K562 (cell line): ENCODE measurements at regions not wholly inside any gene's neighbourhood (a gene's known extent, or its start where the extent isn't known, plus 50 kb on each side); places are given as distances from the start of the nearest gene placed in this dataset.

Source experiments
- ATAC-seq: fragments of 200-7000 bp; cut with Tn5 transposase; 3 replicates; pipeline ENCODE4 v1.9.1; 2020; ENCODE audit warnings: moderate library complexity
- BruUV-seq: library from RNA; stranded (reverse); fragments of 400-500 nt; replicated peaks from 2 replicates; lab custom pipeline; 2021; lab: Mats Ljungman, UMichigan
- CTCF ChIA-PET: fragments of 300-600 bp; formaldehyde crosslinking; extraction: SDS; loops from one replicate; lab custom pipeline; 2021; ENCODE audit warnings: low intra/inter-chr PET ratio; lab: Yijun Ruan, JAX
- POLR2A ChIA-PET: fragments of 300-600, 350-650 bp; sonication (Branson Sonifier 250); formaldehyde crosslinking; extraction: SDS; loops from one replicate; lab custom pipeline; 2021; ENCODE audit warnings: antibody characterized with exemption, inconsistent platforms; lab: Yijun Ruan, JAX
- DNase-seq, 4 experiments: peaks; one replicate each; pipeline versions ENCODE4 v3.0.0 to v3.0.0-alpha.2; 2011 to 2018; ENCODE audit warnings: low spot score in 3 of 4, mixed read lengths in 3 of 4; ENCODE audit errors: extremely low read depth in 1 of 4
- FAIRE-seq: peaks from 2 replicates; lab custom pipeline; 2011; peaks lifted over from hg19 to GRCh38; lab: Jason Lieb, UNC
- H2AFZ ChIP-seq: 2 replicates; pipeline ENCODE4 v1.6.0; 2011; ENCODE audit warnings: low read depth, low read length, control low read depth, inconsistent platforms
- H3K27ac ChIP-seq: fragments of 200-600 bp; 3 replicates; pipeline ENCODE4 v1.8.0; 2011; ENCODE audit warnings: low read depth, mild to moderate bottlenecking, control low read depth, inconsistent platforms, low read length, moderate library complexity, mixed read lengths; ENCODE audit errors: extremely low read depth
- H3K27me3 ChIP-seq, 2 experiments: fragments of 300-600 bp in 1 of 2; 2 replicates in 1 of 2; 3 replicates in 1 of 2; pipeline versions ENCODE4 v1.6.0 to v1.8.0; 2011; ENCODE audit warnings: inconsistent platforms in 2 of 2, low read length in 2 of 2, mild to moderate bottlenecking in 1 of 2, mixed read lengths in 1 of 2, moderate library complexity in 1 of 2; ENCODE audit not compliant: control insufficient read depth in 2 of 2, insufficient read depth in 2 of 2
- H3K36me3 ChIP-seq: fragments of 300-600 bp; 3 replicates; pipeline ENCODE4 v1.8.0; 2011; ENCODE audit warnings: mild to moderate bottlenecking, low read length, inconsistent platforms; ENCODE audit not compliant: control insufficient read depth, insufficient read depth
- H3K4me1 ChIP-seq, 2 experiments: fragments of 200-600 bp in 1 of 2; replicated peaks in 1 of 2; 2 replicates in 1 of 2; 3 replicates in 1 of 2; pipeline versions ENCODE4 v1.5.1 to v1.8.0; 2011; ENCODE audit warnings: inconsistent platforms in 2 of 2, low read length in 2 of 2, mild to moderate bottlenecking in 1 of 2, mixed read lengths in 1 of 2, moderate library complexity in 1 of 2; ENCODE audit not compliant: control insufficient read depth in 2 of 2, insufficient read depth in 2 of 2
- H3K4me2 ChIP-seq: 2 replicates; pipeline ENCODE4 v1.6.1; 2011; ENCODE audit warnings: low read length, control low read depth, inconsistent platforms, mixed read lengths; ENCODE audit not compliant: insufficient read depth
- H3K4me3 ChIP-seq: fragments of 200-600 bp; sonication (generic), shearing (Covaris generic); 2 replicates; pipeline ENCODE4 v1.5.1; 2016; ENCODE audit warnings: control low read depth, inconsistent platforms
- H3K79me2 ChIP-seq: fragments of 200-600 bp; 3 replicates; pipeline ENCODE4 v1.8.0; 2011; ENCODE audit warnings: low read length, inconsistent platforms; ENCODE audit not compliant: control insufficient read depth, insufficient read depth
- H3K9ac ChIP-seq, 2 experiments: 2 replicates each; pipeline versions ENCODE4 v1.6.0 to v1.6.1; 2011; ENCODE audit warnings: low read depth in 2 of 2, low read length in 2 of 2, control low read depth in 1 of 2, inconsistent platforms in 1 of 2, mild to moderate bottlenecking in 1 of 2, mixed read lengths in 1 of 2; ENCODE audit not compliant: insufficient read depth in 1 of 2
- H3K9me1 ChIP-seq: one replicate; pipeline ENCODE4 v1.6.0; 2011; ENCODE audit warnings: inconsistent platforms, mild to moderate bottlenecking, low read length, moderate library complexity; ENCODE audit not compliant: control insufficient read depth, insufficient read depth
- H3K9me3 ChIP-seq: replicated peaks from 2 replicates; pipeline ENCODE4 v1.5.1; 2011; ENCODE audit warnings: low read depth, low read length, inconsistent platforms; ENCODE audit not compliant: control insufficient read depth, insufficient read depth
- H4K20me1 ChIP-seq: replicated peaks from 2 replicates; pipeline ENCODE4 v1.6.1; 2011; ENCODE audit warnings: low read length, inconsistent platforms, mixed read lengths; ENCODE audit not compliant: control insufficient read depth, insufficient read depth
- ATF1 ChIP-seq, 2 experiments: fragments of 450-650 bp in 1 of 2; IDR thresholded peaks; 2 replicates each; pipeline ENCODE4 v1.6.1; 2016; ENCODE audit warnings: missing compliant biosample characterization in 1 of 2, missing genetic modification characterization in 1 of 2
- BRCA1 ChIP-seq, 2 experiments: fragments of 450-650 bp in 1 of 2; sonication (generic) in 1 of 2; formaldehyde crosslinking in 1 of 2; IDR thresholded peaks; 2 replicates each; pipeline versions ENCODE4 v1.5.0 to v1.6.1; 2017 to 2020; ENCODE audit warnings: mild to moderate bottlenecking in 1 of 2, missing genetic modification reagents in 1 of 2
- CBFB ChIP-seq: sonication (generic); formaldehyde crosslinking; IDR thresholded peaks from 2 replicates; pipeline ENCODE4 v1.4.0; 2020; ENCODE audit warnings: mild to moderate bottlenecking, missing genetic modification reagents
- FOXK1 ChIP-seq: sonication (generic); formaldehyde crosslinking; IDR thresholded peaks from 2 replicates; pipeline ENCODE4 v1.8.0; 2022; ENCODE audit warnings: missing genetic modification reagents, mild to moderate bottlenecking, borderline replicate concordance
- GABPB1 ChIP-seq: sonication (generic); formaldehyde crosslinking; IDR thresholded peaks from 2 replicates; pipeline ENCODE4 v1.8.0; 2022; ENCODE audit warnings: mild to moderate bottlenecking, missing genetic modification reagents
- PRPF4 ChIP-seq: fragments of 200-400 bp; formaldehyde crosslinking; IDR thresholded peaks from one replicate; pipeline ENCODE4 v1.6.1; 2017; ENCODE audit warnings: low read length, low read depth, mild to moderate bottlenecking; ENCODE audit not compliant: insufficient read depth, poor library complexity, severe bottlenecking
- RBM25 ChIP-seq: fragments of 200-400 bp; formaldehyde crosslinking; IDR thresholded peaks from 2 replicates; pipeline ENCODE4 v1.6.1; 2018; ENCODE audit warnings: low read length, low read depth, moderate library complexity; ENCODE audit not compliant: severe bottlenecking
- RHOXF2B ChIP-seq: fragments of 250-450 bp; sonication (Bioruptor Pico); conservative IDR thresholded peaks from 2 replicates; pipeline ENCODE4 v1.5.1; 2021
- SREBF1 ChIP-seq: fragments of 150-350 bp; IDR thresholded peaks from 2 replicates; pipeline ENCODE4 v1.6.1; 2014; ENCODE audit warnings: antibody characterized with exemption, low read depth, low read length, borderline replicate concordance
- SRSF1 ChIP-seq: fragments of 200-400 bp; formaldehyde crosslinking; IDR thresholded peaks from 2 replicates; pipeline ENCODE4 v1.6.1; 2017; ENCODE audit warnings: mild to moderate bottlenecking, low read depth, low read length, moderate library complexity
- TCF3 ChIP-seq: sonication (generic); formaldehyde crosslinking; IDR thresholded peaks from 2 replicates; pipeline ENCODE4 v1.4.0; 2020; ENCODE audit warnings: mild to moderate bottlenecking, missing genetic modification reagents
- ZNF224 ChIP-seq: sonication (generic); formaldehyde crosslinking; IDR thresholded peaks from 2 replicates; pipeline ENCODE4 v1.8.0; 2022; ENCODE audit warnings: mild to moderate bottlenecking, missing genetic modification reagents
- ZNF263 ChIP-seq: sonication (generic); formaldehyde crosslinking; IDR thresholded peaks from 2 replicates; pipeline ENCODE4 v1.8.0; 2022; ENCODE audit warnings: mild to moderate bottlenecking, missing genetic modification reagents, borderline replicate concordance
- ZNF316 ChIP-seq: fragments of 450-650 bp; IDR thresholded peaks from 2 replicates; pipeline ENCODE4 v1.6.1; 2016
- ZNF507 ChIP-seq: conservative IDR thresholded peaks from 2 replicates; pipeline ENCODE4 v1.6.1; 2017; ENCODE audit warnings: missing genetic modification characterization, missing compliant biosample characterization
- ZNF699 ChIP-seq: fragments of 250-450 bp; sonication (Bioruptor Pico); IDR thresholded peaks from 2 replicates; pipeline ENCODE4 v1.8.0; 2021; ENCODE audit warnings: mild to moderate bottlenecking, moderate library complexity; ENCODE audit not compliant: insufficient replicate concordance
- WGBS: fragments of 100-300 bp; shearing (Covaris generic); methylation state at CpG from one replicate; pipeline ENCODE4 v1.1.6; 2016; ENCODE audit warnings: low coverage, mixed read lengths; ENCODE audit not compliant: insufficient coverage; ENCODE audit errors: missing lambda C conversion rate; 5-methylcytosine and 5-hydroxymethylcytosine counted together
- in situ Hi-C: fragments of 300-500 bp; cut with MboI; formaldehyde crosslinking; loops from 4 replicates; pipeline ENCODE4 v1.15.0; 2018; ENCODE audit warnings: inconsistent platforms, mixed read lengths
- intact Hi-C: fragments of 100-400 bp; cut with micrococcal nuclease; formaldehyde crosslinking; loops from 2 replicates; pipeline ENCODE4 v1.14.2; 2022
- TF ChIP-seq, protein P1 (sequence below), 3 experiments: IDR thresholded peaks in 2 of 3; conservative IDR thresholded peaks in 1 of 3; 2 replicates each; pipeline ENCODE4 v1.5.1; 2011 to 2012; ENCODE audit warnings: low read length in 3 of 3, mild to moderate bottlenecking in 3 of 3, control low read depth in 2 of 3, improper control_type of control experiment in 1 of 3, inconsistent platforms in 1 of 3, low read depth in 1 of 3, mixed read lengths in 1 of 3, moderate library complexity in 1 of 3; ENCODE audit not compliant: insufficient read depth in 2 of 3

GRCh38 chr5:111950660-111951059 lies 193.7 kb upstream of the NREP start:
- no peak for FAIRE-seq
- POLR2A ChIA-PET, result no interaction called here
- in situ Hi-C loops, result no loop called here

More at GRCh38 chr5:111950660-111951059, 193.7 kb upstream of the NREP start:
- Histone ChIP-seq H3K9me3 (no peaks in the 10 kb centered on the region; the same call in 1 of the 2 replicates), H3K36me3 (no peaks in the 10 kb centered on the region), H3K79me2 (no peaks in the 10 kb centered on the region), H3K9ac (no peak overlapping the region), H3K27me3 (no peaks in the 10 kb centered on the region), H3K4me1 (no peaks in the 10 kb centered on the region), H3K27ac (no peak overlapping the region), H3K9me1 (no peaks in the 10 kb centered on the region), H4K20me1 (no peaks in the 10 kb centered on the region), H2AFZ (no peak overlapping the region), H3K4me2 (no peak overlapping the region), H3K4me3 (no peak overlapping the region)
- WGBS, result 0% methylated on average over 1 of the region's 1 CpG
- no peak for DNase-seq
- no TSS peak for BruUV-seq
- TF ChIP-seq ZNF316, result no peak
- TF ChIP-seq ZNF263 (CRISPR knock-in tag), result no peak
- TF ChIP-seq ZNF224 (CRISPR knock-in tag), result no peak
- TF ChIP-seq RHOXF2B (CRISPR knock-in tag), result no peak
- no peak for TF ChIP-seq ZNF507 (tag)
- no peak for TF ChIP-seq TCF3 (CRISPR knock-in tag)
- no peak for TF ChIP-seq BRCA1 (IDR thresholded peaks at IDR 0.05)
- no peak for TF ChIP-seq BRCA1 (CRISPR knock-in tag; IDR thresholded peaks at IDR 0.05)
- TF ChIP-seq ZNF699 (CRISPR knock-in tag), result no peak
- TF ChIP-seq GABPB1 (CRISPR knock-in tag), result no peak
- no peak for TF ChIP-seq RBM25
- TF ChIP-seq FOXK1, result no peak
- no peak for TF ChIP-seq PRPF4
- no peak for TF ChIP-seq ATF1 (CRISPR knock-in tag; IDR thresholded peaks at IDR 0.05)
- no peak for TF ChIP-seq ATF1 (tag; IDR thresholded peaks at IDR 0.05)
- TF ChIP-seq, protein P1, sequence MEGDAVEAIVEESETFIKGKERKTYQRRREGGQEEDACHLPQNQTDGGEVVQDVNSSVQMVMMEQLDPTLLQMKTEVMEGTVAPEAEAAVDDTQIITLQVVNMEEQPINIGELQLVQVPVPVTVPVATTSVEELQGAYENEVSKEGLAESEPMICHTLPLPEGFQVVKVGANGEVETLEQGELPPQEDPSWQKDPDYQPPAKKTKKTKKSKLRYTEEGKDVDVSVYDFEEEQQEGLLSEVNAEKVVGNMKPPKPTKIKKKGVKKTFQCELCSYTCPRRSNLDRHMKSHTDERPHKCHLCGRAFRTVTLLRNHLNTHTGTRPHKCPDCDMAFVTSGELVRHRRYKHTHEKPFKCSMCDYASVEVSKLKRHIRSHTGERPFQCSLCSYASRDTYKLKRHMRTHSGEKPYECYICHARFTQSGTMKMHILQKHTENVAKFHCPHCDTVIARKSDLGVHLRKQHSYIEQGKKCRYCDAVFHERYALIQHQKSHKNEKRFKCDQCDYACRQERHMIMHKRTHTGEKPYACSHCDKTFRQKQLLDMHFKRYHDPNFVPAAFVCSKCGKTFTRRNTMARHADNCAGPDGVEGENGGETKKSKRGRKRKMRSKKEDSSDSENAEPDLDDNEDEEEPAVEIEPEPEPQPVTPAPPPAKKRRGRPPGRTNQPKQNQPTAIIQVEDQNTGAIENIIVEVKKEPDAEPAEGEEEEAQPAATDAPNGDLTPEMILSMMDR (IDR thresholded peaks at IDR 0.05 in 2 of 3, conservative IDR thresholded peaks at IDR 0.05 in 1 of 3; ENCODE audit: insufficient read depth in 2 of 3, low read depth in 1 of 3, low read length in 3 of 3), result no peak
- TF ChIP-seq SRSF1, result no peak
- TF ChIP-seq CBFB (CRISPR knock-in tag), result no peak
- no peak for TF ChIP-seq SREBF1
- CTCF ChIA-PET, result no interaction called here
- ATAC-seq, result no peak
- intact Hi-C loops, result no loop called here
